ENCODE measurements at regions not wholly inside any gene's neighbourhood (a gene's known extent, or its start where the extent isn't known, plus 50 kb on each side); places are given as distances from the start of the nearest gene placed in this dataset.

GRCh38 chr2:121164042-121164441 lies 121.0 kb downstream of the TFCP2L1 start:
- no peak for TF ChIP-seq POLR2A (IDR thresholded peaks at IDR 0.05; ENCODE audit: low read length)
- no peak for TF ChIP-seq GATA1 (IDR thresholded peaks at IDR 0.05; ENCODE audit: low read depth, low read length)

Data from erythroblast (primary cell).